ENCODE measurements at regions not wholly inside any gene's neighbourhood (a gene's known extent, or its start where the extent isn't known, plus 50 kb on each side); places are given as distances from the start of the nearest gene placed in this dataset.
"Not testable (repeated sequence)": the region's sequence is repeated elsewhere in the genome, so short reads cannot be mapped to it uniquely, and the experiment has no call there.

DNA sequence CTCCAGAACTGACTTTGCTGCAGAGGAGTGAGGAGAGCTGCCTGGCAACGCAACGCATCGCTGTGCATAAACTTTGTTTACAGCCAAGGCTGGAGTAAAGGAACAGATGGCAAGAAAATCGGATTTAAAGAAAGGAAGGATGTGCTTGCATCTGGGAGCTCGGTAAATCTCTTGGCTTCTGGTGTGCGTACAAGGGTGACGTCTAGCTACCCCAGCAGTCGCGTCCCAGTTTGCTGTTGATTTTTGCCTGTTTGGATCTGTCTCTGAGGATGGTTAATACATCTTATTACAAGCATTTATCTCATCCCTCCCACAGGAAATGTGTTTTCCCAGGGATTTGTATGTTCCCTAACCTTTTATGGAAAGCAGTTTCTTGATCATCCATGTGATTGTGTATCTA is 73.3 kb upstream of the RALGPS2 start:
- no peak for DNase-seq (ENCODE audit: extremely low read depth, low read depth)
- H3K4me3 ChIP-seq (replicated peaks; ENCODE audit: low read depth, low read length) = no peak overlapping the region
- TF ChIP-seq, protein P1, sequence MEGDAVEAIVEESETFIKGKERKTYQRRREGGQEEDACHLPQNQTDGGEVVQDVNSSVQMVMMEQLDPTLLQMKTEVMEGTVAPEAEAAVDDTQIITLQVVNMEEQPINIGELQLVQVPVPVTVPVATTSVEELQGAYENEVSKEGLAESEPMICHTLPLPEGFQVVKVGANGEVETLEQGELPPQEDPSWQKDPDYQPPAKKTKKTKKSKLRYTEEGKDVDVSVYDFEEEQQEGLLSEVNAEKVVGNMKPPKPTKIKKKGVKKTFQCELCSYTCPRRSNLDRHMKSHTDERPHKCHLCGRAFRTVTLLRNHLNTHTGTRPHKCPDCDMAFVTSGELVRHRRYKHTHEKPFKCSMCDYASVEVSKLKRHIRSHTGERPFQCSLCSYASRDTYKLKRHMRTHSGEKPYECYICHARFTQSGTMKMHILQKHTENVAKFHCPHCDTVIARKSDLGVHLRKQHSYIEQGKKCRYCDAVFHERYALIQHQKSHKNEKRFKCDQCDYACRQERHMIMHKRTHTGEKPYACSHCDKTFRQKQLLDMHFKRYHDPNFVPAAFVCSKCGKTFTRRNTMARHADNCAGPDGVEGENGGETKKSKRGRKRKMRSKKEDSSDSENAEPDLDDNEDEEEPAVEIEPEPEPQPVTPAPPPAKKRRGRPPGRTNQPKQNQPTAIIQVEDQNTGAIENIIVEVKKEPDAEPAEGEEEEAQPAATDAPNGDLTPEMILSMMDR (IDR thresholded peaks at IDR 0.05; ENCODE audit: low read depth, low read length, missing control alignments) = no peak

DNA sequence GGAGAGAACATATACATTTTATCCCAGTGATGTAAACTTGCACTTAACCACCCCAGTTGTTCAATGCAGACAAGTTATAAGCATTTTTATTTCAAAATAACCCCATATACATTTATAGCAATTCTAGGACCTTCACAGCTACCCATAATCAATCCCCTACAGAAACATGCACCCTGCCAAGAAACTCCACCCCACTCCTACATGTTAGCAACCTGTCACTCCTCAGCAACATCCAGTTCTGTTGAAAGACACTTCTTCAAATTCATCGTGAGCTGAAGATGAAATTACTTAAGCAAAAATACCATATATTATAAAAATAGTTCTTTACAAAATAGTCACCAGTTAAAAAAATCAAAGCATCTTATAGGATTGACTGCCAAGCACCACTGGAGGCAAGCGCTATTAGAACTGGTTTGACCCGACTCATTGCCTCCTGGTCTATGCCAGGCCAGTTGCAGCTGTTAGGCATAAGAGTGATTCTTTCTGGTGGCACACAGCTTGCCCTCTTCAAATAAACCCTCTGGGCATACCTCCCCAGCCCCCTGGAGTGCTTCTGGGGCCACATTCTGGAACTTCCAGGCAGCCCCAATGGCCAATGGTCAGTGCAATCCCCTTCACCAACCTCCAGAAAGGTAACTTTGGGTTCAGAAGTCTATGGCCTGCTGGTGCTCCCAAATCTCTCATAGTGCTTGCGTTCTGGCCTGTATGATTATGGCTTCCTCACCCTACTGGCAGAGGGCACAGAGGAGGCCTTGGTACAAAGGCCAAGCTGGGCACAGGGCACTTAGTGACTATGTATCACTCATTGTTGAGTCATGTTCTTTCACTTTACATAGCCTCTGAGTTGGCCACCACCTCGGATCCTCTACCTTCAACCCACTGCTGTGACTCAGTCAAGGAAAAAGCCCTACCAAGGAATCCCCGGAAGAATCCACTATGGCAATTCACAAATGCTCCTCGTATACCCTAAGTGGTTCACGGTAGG is 72.2 kb upstream of the RALGPS2 start:
- no peak overlapping the region for H3K4me3 ChIP-seq (replicated peaks; ENCODE audit: low read depth, low read length)
- no peak for DNase-seq (ENCODE audit: extremely low read depth, low read depth)
- TF ChIP-seq, protein P1 (IDR thresholded peaks at IDR 0.05; ENCODE audit: low read depth, low read length, missing control alignments) = no peak

DNA sequence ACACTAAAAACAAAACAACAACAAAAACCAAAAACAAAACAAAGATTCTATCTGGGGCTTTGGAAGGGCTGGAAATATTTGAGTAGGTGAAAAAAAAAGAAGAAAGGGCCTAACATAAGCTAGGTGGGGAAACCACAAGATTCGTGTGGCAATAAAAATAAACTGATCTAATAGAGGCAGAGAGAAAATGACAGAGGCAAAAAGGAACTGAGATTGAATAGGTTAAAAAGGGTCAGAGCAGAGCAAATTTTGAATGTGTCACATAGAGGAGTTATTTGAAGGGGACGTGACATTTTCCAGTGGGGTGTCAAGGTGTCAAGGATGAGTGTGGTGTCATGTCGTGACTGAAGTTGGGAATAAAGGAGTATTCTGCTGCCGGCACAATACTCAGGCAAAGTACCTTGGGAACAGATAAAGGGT is 65.2 kb upstream of the RALGPS2 start:
- no peak overlapping the region for H3K4me3 ChIP-seq (replicated peaks; ENCODE audit: low read depth, low read length)
- TF ChIP-seq, protein P1 (IDR thresholded peaks at IDR 0.05; ENCODE audit: low read depth, low read length, missing control alignments) = no peak
- DNase-seq (ENCODE audit: extremely low read depth, low read depth) = no peak

DNA sequence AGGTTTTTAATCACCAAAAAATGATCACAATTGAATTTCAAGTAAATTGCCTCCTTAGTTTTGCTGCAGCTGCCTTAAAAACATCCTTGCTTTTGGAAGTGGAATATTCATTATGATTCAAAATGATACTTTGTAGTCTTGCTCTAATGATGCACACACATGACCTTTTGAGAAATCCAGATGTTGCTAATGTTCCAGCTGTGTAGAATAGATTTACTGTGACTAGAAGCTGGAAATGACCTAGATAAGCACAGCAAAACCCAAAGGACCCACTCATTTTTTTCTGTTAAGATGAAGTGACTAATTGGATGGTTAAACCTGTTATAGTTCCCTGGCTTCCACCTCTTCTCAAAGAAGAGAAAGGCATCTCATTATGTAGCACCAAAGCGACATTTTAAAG is 64.6 kb upstream of the RALGPS2 start:
- H3K4me3 ChIP-seq (replicated peaks; ENCODE audit: low read depth, low read length) = no peak overlapping the region
- TF ChIP-seq, protein P1 (IDR thresholded peaks at IDR 0.05; ENCODE audit: low read depth, low read length, missing control alignments) = no peak
- no peak for DNase-seq (ENCODE audit: extremely low read depth, low read depth)

DNA sequence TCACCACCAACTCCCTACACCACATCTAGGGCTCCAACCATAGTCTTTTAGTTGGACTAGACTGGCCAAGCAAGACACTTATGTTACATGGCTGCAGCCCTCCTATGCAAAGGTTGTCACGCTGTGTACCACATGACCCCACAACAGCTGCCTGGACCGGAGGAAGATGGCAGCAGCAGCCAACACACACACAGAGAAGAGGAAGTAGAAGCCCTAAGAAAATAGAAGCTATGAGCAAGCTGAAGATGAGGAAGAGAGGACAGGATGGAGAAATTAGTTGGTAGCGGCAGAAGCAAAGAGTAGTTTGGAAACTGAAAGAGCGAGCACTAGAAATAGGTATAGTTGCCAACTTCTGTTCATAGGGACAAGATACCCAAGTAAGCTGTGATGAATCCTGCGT is 60.8 kb upstream of the RALGPS2 start:
- TF ChIP-seq, protein P1 (IDR thresholded peaks at IDR 0.05; ENCODE audit: low read depth, low read length, missing control alignments) = no peak
- no peak overlapping the region for H3K4me3 ChIP-seq (replicated peaks; ENCODE audit: low read depth, low read length)
- DNase-seq (ENCODE audit: extremely low read depth, low read depth) = no peak

DNA sequence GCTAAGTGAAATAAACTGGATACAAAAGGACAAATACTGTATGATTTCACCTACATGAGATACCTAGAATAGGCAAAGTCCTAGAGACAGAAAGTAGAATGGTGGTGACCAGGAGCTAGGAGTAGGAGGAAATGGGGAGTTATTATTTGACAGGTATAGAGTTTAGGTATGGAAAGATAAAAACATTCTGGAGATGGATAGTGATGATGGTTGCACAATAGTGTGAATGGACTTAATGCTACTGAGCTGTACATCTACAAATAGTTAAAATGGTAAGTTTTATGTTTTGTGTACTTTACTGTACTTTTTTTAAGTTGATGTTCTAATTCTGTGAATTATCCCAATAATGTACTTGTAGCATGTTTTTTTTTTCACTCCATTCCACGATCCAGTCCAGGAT is 59.5 kb upstream of the RALGPS2 start:
- DNase-seq (ENCODE audit: extremely low read depth, low read depth) = no peak
- TF ChIP-seq, protein P1 (IDR thresholded peaks at IDR 0.05; ENCODE audit: low read depth, low read length, missing control alignments) = no peak

DNA sequence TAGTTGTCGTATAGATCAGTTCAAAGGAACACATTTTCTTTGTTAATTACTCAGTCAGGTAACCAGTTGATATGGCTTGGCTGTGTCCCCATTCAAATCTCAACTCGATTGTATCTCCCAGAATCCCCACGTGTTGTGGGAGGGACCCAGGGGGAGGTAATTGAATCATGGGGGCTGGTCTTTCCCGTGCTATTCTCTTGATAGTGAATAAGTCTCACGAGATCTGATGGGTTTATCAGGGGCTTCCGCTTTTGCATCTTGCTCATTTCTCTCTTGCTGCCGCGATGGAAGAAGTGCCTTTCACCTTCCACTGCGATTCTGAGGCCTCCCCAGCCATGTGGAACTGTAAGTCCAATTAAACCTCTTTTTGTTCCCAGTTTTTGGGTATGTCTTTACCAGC is 58.2 kb upstream of the RALGPS2 start:
- not testable (repeated sequence) for H3K4me3 ChIP-seq (replicated peaks; ENCODE audit: low read depth, low read length); DNase-seq (ENCODE audit: extremely low read depth, low read depth)

More for the DNA sequence above, 59.5 kb upstream of the RALGPS2 start:
- H3K4me3 ChIP-seq (replicated peaks; ENCODE audit: low read depth, low read length) = no peak overlapping the region
